GM12891 (cell line): ENCODE measurements at regions not wholly inside any gene's neighbourhood (a gene's known extent, or its start where the extent isn't known, plus 50 kb on each side); places are given as distances from the start of the nearest gene placed in this dataset.

Experiments
- POLR2AphosphoS5 ChIP-seq: IDR thresholded peaks from 2 replicates; pipeline ENCODE4 v1.6.1; 2011; ENCODE audit warnings: low read depth, low read length, control low read depth
- TAF1 ChIP-seq: IDR thresholded peaks from 2 replicates; pipeline ENCODE4 v1.6.1; 2011; ENCODE audit warnings: low read depth, low read length, control low read depth

- TF ChIP-seq TAF1 (no peak), POLR2AphosphoS5 (no peak)
Observed at GRCh38 chrX:138930583-138930945, 219.0 kb upstream of the FGF13 start.
